Fibroblast of skin of scalp (primary cell): ENCODE measurements at regions not wholly inside any gene's neighbourhood (a gene's known extent, or its start where the extent isn't known, plus 50 kb on each side); places are given as distances from the start of the nearest gene placed in this dataset.
A peak's percentile ranks its signal among the peaks of the same experiment; 100 is the strongest.

Experiments
- DNase-seq: peaks from one replicate; pipeline ENCODE4 v3.0.0-alpha.2; 2013

GRCh38 chr16:65342231-65342866, 220.5 kb upstream of the CDH11 start:
- peak; percentile 37 for DNase-seq

GRCh38 chr16:65339062-65339461, 217.2 kb upstream of the CDH11 start:
- DNase-seq, result no peak

GRCh38 chr16:65336160-65336559, 214.3 kb upstream of the CDH11 start:
- DNase-seq, result peak; percentile 97

GRCh38 chr16:65334081-65334480, 212.2 kb upstream of the CDH11 start:
- DNase-seq, result no peak

- no peak for DNase-seq
These were observed 211.4 kb upstream of the CDH11 start for GRCh38 chr16:65333283-65333682.

- no peak for DNase-seq
These were observed 205.5 kb upstream of the CDH11 start for GRCh38 chr16:65327346-65327745.

GRCh38 chr16:65323655-65324237, 201.9 kb upstream of the CDH11 start:
- DNase-seq, result no peak

DNA sequence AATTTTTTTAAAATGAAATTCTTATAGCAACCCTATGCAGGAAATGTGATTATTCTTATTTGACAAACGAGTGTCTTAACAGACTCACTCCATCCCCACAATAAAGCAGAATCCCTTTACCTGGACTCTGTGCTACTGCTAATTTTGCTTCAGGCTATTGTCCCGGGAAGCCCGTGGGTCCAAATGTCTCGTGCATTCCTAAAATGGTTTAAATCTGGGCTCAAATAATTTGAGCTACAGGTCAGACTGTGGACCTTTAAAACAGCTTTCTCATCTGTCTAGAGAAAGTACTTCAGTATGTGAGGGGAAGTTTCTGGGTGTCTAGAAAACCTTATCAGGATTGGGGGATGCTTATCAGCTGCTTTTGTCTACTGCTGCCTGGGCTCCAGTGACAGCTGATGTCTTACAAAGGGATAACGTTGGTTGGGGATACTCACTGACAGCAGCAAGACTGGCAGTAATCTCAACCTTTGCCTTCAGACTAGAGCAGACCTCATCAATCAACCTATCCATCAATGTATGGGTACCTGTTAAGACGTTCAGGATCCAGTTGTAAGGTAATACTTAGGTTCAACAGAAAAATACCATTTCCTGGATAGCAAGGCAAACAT, 197.9 kb upstream of the CDH11 start:
- DNase-seq, result no peak

DNA sequence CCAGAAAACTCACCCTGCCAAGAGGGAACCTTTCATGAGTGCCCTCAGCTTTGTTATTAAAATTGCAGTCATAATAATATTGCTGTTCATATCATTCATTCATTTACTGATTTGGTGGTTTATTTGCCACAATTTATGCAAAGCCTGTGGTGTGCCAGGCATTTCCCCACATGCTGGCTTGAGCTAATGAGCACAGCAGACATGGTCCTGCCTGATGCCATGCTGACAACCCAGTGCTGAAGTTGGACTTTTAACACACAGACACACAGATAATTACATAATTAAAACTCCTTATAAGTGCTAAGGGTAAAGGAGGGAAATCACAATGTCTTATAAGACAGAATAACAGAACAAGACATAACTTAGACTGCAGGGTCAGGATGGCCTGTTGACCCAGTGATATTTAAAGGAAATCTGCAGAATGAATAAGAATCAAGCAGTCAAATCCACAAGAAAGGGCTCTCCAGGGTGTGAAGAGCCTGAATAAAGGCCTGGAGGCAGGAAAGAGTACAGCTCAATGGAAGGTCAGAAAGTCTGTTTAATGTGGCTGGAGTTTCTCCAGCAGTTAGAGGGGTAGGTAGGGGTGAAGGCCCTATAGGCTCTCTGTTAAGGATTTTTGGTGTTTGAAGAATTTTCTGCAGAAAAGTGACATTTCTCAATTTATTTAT, 196.9 kb upstream of the CDH11 start:
- DNase-seq, result peak; percentile 25

GRCh38 chr16:65318138-65318537, 196.3 kb upstream of the CDH11 start:
- DNase-seq, result peak; percentile 60

GRCh38 chr16:65316808-65317207, 194.9 kb upstream of the CDH11 start:
- no peak for DNase-seq

DNA sequence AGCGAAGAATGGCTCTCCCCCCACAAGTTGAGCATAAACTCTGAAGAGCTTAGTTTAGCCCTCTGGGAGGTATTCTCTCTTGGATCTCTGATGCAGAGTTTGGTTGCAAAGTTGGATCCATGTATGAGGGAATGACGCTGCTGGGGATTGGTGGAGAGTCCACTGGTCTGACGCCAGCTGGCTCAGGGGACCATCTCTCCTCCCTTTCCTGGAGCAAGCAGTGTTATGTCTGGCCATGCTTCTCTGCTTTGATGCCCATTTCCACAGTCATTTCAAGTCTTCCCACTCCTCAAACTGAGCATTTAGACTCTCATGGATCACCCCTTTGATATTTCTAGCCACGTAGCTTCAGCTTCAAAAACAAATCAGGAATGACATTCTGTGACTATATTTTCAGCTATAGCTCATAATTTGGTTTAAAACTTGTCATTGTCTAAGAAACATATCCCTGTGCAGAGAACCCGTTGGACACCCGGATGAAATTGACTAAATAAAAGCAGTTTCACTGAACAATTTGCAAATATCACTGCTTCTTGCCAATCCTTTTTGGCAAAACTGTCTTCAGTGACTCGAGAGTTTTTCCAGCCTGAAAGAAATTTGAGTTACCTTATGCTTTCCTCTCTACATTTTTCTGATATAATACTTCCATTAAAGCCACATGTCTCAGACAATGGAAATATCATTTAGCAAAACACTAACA, 193.4 kb upstream of the CDH11 start:
- peak; percentile 24 for DNase-seq

- peak; percentile 93 for DNase-seq
These were observed 192.8 kb upstream of the CDH11 start for GRCh38 chr16:65314627-65315008.

GRCh38 chr16:65313936-65314626, 192.2 kb upstream of the CDH11 start:
- DNase-seq, result peak; percentile 84

- peak; percentile 93 for DNase-seq
These were observed 190.9 kb upstream of the CDH11 start for GRCh38 chr16:65312795-65313194.

DNA sequence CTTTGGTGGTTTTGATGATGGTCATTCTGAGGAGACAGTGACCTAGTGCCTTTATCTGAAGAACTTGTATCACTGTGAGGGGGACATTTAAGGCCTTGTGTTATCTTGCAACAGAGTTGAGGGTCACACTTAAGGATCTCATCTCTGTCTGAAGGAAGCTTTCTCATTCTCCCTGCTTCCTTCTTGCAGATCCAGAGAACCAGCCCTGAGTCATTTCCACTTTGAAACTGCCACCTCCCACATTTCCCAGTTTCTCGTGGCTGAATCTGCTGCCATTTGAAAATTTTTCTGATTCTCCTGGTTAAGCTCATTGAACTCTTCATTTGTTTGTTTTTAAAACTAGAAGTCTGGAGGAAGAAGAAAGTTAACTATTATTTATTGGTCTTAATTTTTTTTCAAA, 190.2 kb upstream of the CDH11 start:
- peak; percentile 74 for DNase-seq

DNA sequence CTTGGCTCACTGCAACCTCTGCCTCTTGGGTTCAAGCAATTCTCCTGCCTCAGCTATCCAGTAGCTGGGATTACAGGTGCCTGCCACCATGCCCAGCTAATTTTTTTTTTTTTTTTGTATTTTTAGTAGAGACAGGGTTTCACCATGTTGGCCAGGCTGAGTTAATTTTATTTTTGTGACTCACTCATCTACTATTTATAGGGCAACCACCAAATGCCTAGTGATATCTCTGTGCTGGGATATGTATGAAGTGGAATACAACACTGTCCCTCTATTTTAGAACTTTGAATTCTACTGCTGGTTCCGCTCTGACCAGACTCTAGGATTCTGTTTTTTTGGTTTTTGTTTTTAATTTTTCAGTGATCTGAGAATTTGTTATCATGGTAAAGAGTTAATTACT, 188.6 kb upstream of the CDH11 start:
- peak; percentile 69 for DNase-seq

GRCh38 chr16:65309354-65309753, 187.5 kb upstream of the CDH11 start:
- DNase-seq, result no peak

- DNase-seq, result no peak
These were observed 186.6 kb upstream of the CDH11 start for GRCh38 chr16:65308506-65308905.

GRCh38 chr16:65307286-65307685, 185.4 kb upstream of the CDH11 start:
- DNase-seq, result no peak

GRCh38 chr16:65306722-65307121, 184.9 kb upstream of the CDH11 start:
- no peak for DNase-seq

DNA sequence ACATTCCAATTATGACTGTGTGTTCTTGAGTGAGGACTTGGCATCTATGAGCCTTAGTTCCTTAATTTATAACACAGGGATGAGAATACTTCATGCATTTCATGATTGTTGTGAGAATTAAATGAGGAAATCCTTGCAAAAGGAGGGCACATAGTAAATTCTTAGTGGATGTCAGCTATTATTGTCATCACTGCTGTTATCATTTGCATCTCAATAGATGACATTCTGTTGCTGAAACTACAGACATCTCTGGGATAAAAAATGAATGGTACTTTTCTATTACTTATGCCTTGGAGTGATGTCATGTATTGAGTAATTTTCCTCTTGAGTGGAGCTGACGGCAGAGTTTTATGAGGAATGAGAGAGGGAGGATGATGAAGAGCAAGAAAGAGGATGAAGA, 184.4 kb upstream of the CDH11 start:
- peak; percentile 44 for DNase-seq
